ENCODE measurements at regions not wholly inside any gene's neighbourhood (a gene's known extent, or its start where the extent isn't known, plus 50 kb on each side); places are given as distances from the start of the nearest gene placed in this dataset.
"Not testable (repeated sequence)": the region's sequence is repeated elsewhere in the genome, so short reads cannot be mapped to it uniquely, and the experiment has no call there.

GRCh38 chr7:114279901-114280300 is 134.7 kb upstream of the FOXP2 start:
- DNase-seq: no peak

- no peak for DNase-seq
These were observed 141.4 kb upstream of the FOXP2 start for GRCh38 chr7:114273218-114273617.

DNA sequence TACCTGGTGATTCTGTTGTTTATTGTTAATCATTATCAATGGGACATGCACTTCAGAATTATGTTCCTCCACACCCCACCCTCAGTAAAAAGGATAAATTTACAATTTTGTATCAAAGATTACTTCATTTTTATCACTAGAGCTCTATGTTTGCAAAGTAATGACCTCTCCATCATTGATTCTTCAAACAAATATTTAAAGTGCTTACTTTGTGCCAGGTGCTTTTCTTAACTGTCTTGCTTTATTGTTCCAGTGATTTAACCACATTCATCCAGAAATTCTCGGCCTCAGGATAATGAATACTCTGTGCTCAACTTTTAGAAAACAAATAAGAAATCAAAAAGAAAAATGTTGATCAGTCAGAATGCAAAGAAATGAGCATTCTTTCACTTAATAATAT is 144.9 kb upstream of the FOXP2 start:
- no peak for DNase-seq

DNA sequence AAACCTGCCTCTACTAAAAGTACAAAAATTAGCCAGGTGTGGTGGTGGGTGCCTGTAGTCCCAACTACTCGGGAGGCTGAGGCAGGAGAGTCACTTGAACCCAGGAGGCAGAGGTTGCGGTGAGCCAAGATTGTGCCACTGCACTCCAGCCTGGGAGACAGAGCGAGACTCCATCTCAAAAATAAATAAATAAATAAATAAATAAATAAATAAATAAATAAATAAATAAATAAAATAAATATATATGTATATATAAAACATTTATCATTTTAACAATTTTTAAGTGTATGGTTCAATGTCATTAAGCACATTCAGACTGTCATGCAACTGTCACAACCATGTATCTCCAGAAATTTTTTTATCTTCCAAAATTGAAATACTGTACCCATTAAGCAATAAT is 147.1 kb upstream of the FOXP2 start:
- DNase-seq: not testable (repeated sequence)

DNA sequence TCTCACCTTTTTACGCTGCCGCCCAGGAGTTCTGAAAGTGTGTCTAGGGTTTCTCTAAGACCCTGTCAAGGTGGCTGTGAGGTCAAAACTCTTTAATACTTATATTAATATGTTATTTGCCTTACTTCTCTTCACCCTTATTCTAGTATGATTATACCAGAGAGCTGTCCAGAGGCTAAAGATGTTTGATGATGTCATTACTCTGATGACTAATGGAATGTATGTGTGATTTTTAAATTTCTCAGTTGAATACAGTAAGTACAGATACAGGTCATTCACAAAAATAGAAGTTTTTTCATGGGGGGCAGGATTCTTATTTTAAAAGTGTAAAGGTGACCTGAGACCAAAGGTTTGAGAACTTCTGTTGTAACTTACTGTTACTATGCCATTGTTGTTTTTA is 150.6 kb upstream of the FOXP2 start:
- DNase-seq: no peak

GRCh38 chr7:114263219-114263618 is 151.4 kb upstream of the FOXP2 start:
- no peak for DNase-seq

DNA sequence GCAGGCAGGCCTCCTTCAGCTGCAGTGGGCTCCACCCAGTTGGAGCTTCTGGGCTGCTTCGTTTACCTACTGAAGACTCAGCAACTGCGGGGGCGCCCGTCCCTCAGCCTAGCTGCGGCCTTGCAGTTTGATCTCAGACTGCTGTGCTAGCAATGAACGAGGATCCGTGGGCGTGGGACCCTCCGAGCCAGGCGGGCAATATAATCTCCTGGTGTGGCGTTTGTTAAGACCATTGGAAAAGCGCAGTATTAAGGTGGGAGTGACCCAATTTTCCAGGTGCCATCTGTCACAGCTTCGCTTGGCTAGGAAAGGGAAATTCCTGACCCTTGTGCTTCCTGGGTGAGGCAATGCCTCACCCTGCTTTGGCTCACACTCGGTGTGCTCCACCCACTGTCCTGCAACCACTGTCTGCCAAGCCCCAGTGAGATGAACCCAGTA is 159.2 kb upstream of the FOXP2 start:
- no peak for DNase-seq

GRCh38 chr7:114243646-114244045 is 171.0 kb upstream of the FOXP2 start:
- peak; percentile 26 for DNase-seq

GRCh38 chr7:114242992-114243507 is 171.6 kb upstream of the FOXP2 start:
- no peak for DNase-seq

DNA sequence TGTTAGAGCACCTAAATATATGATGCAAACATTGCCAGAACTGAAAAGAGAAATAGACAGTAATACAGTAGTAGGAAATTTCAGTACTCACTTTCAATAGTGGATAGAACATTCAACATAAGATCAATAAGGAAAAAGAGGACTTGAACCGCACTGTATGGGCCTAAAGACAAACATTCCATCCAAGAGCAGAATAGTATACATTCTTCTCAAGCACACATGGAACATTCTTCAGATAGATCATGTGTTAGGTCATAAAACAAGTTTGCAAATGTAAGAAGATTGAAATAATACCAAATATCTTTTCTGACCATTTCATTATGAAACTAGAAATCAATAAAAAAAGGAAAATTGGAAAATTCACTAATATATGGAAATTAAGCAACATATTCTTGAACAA is 185.4 kb upstream of the FOXP2 start:
- DNase-seq: no peak

DNA sequence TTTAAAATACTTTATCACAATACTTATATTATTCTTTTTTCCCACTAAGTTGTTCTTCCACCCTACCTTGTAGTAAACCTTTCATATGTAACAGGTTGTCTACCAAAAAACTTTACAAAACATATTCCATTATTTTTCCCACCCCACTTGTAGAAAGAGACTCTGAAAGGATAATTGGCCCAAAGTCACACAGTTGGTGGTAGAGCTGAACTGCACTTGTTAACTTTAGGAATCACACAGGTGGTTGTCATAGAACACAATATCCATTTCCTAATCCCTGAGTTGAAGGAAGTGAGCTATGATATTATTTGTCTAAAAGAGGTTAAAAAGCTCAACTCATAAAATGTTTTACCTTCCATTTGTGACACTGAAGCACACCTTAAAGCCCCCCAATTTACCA is 188.8 kb upstream of the FOXP2 start:
- DNase-seq: no peak

DNA sequence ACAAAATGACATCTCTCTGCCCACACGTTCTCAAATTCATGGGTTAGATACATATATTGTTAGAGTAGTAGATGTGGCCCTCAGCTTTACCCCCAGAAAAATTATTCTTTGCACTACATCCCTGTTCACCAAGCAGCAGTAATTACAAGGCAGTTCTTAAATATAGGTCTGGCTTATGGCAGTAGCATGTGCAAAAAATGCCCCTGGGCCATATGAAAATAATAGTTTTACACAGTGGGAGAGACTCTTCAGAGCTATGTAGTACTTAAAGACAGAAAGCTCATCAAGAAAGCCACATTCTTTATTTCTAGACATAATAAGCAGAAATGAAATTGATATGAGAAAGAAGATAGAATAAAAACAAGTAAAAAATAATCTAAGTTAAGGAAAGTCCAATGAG is 196.3 kb upstream of the FOXP2 start:
- no peak for DNase-seq

- no peak for DNase-seq
These were observed 197.4 kb upstream of the FOXP2 start for GRCh38 chr7:114217026-114217806.

DNA sequence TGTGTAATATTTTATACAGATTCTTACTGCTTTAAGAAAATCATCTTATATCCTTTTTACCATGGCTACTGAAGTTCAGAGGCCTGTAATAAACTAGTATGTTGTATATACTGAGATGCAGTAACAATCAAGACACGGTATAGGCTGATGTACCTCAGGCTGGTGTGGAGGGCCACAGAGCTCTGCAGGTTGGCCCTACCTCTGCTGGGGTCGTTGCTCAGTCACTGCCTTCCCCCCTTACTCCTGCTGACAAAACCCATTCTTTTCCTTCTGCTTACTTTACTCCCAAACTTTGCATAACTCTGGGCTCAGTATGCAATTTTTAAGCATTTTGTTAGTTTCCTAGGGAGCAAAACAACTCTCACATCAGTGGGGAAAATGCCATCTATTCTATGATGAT is 200.1 kb upstream of the FOXP2 start:
- DNase-seq: no peak

GRCh38 chr7:114212721-114213429 is 201.7 kb upstream of the FOXP2 start:
- no peak for DNase-seq

DNA sequence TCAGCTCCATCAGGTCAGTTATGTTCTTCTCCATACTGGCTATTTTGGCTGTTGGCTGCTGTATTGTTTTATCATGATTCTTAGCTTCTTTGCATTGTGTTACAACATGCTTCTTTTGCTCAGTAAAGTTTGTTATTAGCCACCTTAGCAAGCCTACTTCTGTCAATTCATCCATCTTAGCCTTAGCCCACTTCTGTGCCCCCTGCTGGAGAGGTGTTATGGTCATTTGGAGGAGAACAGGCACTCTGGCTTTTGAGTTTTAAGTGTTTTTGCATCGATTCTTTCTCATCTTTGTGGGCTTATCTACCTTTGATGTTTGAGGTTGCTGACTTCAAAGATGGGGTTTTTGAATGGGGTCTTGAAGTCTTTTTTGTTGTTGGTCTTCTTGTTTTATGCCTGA is 204.6 kb upstream of the FOXP2 start:
- no peak for DNase-seq

- no peak for DNase-seq
These were observed 207.9 kb upstream of the FOXP2 start for GRCh38 chr7:114206688-114207087.

DNA sequence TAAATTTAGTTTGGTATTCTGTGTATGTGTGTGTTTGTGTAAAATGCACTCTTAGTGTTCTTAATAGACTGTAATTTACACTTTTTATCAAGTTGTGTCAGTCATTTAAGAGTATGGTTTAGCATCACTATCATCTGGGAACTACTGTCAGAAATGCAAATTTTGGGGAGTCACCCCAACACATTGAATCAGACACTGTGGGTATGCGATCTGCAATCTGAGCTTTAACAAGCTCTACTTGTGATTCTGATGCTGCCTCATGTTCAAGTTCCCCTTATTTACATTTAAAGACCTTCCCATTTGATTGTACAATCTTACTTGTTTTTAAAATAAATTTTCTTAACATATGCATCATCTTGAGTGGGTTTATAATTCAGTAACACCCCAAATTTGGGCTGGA is 218.1 kb upstream of the FOXP2 start:
- no peak for DNase-seq

- no peak for DNase-seq
These were observed 224.2 kb upstream of the FOXP2 start for GRCh38 chr7:114190387-114190786.

DNA sequence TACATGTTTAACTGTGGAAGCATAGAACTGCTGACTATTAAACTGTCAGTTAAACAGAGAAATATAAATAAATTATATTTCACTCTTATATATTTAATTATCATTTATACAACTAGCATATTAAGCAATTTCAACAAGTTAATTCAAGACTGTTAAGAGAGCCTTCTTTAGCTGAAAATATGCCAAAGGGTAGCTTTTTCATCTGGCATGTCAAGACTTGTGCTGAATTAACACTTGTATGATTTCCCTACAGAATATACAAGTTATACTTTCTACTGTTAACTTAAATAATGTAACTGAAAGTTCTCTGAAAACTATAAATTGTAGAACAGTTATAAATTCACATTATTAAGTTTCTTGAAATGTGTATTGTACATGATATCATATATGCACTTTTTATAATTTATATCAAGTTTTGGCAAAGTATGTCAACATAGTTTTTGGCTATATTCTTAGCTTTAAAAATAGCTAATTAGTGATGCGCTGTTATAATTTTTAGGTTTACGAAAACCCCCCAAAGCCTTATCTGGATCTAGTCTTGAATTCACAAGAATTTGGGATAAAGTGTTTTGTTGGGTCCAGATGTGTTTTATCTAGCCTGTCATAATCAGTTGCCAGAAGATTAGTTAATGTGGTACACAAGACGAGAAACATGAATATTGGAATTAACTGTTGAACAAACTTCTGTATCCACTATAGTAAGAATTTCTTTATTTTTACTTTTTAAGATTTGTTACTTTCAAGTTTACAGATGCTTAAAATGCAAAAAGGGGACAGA is 231.1 kb upstream of the FOXP2 start:
- DNase-seq: no peak

- DNase-seq: no peak
These were observed 231.8 kb upstream of the FOXP2 start for GRCh38 chr7:114182837-114183236.

DNA sequence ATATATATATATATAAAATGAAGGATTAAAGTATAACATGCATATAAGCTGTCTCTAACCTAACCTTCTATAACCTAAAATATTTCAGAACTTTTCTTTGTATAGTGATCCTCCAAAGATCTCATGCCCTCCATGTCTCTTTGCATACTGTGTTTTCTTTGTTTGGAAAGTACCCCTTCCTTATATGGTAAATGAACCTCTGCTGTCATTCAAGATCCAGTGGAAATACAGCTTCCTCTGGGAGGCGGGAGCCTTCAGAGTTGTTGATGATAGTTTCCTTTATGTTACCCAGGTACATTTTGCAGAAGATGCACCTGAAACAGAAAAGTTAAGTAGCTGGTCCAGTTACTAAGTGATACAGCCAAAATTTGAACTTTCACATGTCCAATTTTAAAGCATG is 233.3 kb upstream of the FOXP2 start:
- DNase-seq: no peak
